Nucleus accumbens (tissue), 56 donors: ENCODE measurements at regions not wholly inside any gene's neighbourhood (a gene's known extent, or its start where the extent isn't known, plus 50 kb on each side); places are given as distances from the start of the nearest gene placed in this dataset.

ENCODE experiments used
- DNase-seq, 56 donors: peaks; one replicate each; lab custom pipeline; 2025; lab: John Stamatoyannopoulos, UW

DNA sequence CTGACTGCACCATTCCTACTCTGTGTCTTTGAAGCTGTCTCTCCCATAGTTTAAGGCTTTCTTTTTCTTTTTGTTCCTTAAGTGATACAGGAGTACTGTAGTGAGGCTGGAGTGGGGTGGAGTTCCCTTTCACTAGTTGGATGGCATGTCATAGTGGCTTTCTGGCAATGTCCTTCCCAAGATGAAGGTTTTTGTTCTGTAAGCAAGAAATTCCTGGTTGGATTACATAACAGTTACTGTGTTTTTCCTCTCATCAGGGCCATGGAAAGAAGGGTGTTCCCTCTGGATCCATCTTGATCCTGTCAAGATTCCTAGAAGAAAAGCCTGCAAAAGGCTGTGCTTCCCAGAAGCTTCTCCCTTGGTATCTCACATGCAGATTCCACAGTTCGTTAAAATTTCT lies 84.2 kb downstream of the ACKR3 start:
- no peak for DNase-seq

DNA sequence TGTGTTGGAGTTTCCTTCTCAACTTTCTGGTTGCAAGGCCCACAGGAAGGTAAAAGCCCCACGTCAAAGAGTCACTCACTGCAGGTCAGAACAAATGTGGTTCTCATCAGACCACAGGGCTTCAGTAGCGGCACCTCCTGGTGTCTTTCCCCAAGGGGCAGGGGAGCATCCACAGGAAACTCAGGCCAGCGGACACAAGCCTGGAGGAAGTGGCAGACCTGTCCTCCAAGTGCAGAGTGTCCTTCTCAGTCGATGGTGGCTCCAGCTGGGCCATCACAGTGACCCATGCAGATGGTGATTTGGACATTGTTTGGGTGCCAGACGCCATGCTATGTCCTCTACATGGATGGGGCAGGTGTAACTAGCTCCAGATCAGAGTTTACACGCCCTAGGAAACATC lies 84.9 kb downstream of the ACKR3 start:
- DNase-seq = no peak

DNA sequence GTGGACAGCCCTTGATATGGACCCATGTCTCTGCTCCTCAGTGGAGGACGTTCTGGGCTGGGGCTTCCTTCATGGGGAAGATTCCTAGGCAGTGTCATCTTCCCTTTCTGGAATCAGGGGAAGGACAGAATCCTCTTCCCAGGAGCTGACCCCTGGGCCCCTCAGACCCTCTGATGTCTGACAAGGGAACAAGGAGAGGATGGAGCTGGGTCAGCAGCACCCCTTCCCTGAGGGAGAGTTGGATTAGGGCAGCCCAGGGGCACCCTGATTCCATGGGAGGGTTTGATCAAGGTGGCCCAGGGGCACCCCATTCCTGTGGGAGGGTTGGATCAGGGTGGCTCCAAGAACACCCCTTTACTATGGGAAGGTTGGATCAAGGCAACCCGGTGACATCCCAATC lies 86.5 kb downstream of the ACKR3 start:
- DNase-seq = no peak

DNA sequence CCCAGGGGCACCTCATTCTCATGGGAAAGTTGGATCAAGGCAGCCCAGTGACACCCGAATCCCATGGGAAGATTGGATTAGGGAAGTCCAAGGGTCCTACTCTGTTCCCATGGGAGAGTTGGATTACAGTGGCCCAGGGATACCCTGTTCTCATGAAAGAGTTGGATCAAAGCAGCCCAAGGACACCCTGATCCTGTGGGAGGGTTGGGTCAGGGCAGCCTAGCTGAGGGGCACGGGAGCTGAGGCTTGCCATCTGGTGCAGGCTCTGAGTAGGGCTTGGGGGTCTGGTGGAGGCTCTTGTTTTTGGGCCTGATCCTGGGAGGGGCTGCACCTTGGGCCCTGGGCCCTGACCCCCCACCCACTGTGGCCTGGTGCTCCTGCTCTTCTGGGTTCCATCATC lies 87.1 kb downstream of the ACKR3 start:
- DNase-seq = no peak

DNA sequence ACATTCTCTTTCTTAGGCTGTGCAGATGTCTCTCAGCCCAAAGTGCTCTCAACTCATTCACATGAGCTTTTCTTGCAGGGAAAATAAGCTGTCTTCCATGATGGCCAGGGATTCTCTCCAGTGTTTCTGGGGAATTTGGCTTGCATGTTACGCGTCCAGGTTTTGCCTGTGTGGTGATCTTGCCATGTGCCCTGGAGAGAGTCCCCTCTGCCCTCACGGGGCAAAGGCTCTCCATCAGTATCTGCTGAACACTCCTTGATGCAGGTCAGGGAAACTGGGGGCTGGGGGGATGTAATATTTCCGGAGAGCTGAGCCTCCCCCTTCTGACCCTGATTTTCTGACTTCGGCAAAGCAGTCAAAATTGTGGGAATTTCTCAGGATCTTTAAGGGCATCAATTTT lies 87.6 kb downstream of the ACKR3 start:
- no peak for DNase-seq

DNA sequence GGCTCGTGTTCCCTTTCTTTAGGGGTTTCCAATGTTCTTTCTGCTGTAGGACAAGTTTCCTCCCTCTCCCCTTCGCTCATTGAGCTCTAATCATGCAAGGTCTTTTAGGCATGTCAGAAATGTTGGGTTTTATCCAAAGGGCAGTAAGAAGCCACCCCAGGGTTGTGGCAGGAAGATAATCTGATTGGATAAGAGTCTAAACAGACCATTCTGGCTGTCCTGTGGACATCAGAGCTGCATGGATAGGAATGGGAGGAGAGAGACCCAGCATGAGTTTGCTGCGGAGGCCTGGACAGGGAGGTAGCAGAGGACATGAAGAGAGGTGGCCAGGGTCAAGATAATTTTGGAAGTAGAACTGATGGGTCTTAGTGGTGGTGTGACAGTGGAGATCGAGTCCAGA lies 88.2 kb downstream of the ACKR3 start:
- DNase-seq = no peak

DNA sequence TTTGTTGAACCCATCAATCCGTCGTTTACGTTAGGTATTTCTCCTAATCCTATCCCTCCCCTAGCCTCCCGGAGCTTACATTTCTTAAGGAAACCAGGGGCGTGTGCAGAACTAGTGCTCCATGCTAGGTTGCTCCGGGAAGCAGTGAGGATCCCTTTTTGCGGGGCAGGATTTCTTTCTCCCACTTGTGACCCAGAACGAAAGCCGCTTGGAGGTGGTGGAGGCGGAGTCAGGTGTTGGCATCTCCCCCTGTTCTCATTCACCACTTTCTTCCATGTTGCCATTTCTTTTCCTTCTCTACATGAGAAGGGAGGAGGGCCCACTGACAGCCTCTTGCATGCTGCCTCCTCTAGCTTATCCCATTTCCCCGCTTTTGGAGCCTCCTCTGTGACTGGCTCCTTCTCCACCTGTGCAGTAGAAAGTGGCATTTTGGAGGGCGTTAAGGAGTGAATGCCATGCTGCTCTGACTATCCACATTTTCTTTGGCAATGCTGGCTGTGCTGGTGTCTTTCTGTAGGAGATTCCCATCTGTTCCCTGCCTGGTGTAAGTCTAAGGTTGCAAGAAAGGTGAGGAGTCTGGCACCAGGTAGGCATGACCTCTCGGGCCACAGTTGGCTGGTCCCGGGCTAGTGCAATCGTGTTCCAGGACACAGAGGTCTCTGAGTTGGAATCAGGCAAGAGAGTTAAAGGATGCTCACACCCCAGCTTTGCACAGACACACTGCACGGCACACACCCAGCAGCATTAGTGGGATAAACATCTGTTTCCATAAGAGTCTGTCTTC lies 89.5 kb downstream of the ACKR3 start:
- DNase-seq = no peak

DNA sequence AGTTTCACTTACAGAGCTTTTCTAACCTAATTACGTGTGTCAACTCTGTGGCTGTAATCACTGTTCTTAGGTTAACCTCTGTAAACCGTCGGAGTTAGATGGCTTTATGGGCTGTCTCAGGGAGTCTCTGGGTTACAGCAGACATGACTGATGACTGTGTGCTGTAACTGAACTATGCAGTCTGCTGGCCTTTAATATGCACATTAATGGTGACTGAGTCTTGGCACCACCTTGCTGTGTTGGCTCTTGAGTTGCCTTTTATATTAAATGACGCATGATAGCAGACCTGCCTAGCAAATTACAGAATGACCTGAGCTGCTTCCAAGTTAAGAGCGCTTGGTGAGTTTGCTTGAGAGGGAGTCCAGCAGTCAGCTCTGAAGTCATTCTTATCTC lies 90.1 kb downstream of the ACKR3 start:
- DNase-seq = no peak

DNA sequence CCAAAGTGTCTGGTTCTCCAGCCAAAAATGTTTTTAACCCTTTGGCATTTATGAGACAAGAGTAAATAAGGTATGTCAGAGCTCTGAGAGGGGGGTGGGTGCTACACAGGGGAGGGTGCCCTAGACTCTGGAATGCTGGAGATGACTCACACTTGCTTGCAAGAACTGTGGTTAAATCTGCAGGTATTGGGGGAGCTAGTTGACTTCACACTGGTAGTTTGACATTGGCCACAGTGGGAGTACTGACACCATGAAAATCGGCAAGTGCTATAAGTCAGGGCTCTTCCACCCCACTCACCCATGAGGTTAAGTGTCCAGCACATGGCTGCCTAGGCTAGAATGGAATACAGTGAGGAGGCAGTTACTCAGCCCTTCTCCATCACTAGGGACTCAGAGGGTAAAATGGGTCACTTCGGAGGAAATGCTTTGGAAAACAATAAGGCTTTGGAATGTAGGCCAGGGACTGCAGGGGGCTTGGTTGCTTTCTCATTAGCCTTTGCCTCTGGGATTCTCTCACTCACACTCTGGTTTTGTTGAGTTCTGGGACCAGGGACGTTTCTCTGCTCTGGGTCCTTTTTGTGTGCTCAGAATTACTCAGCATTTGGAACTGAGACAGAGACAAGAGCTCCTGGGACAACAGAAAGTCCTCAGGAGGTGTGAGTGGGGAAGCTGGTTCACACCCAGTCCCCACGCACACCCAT lies 91.6 kb downstream of the ACKR3 start:
- DNase-seq = no peak

DNA sequence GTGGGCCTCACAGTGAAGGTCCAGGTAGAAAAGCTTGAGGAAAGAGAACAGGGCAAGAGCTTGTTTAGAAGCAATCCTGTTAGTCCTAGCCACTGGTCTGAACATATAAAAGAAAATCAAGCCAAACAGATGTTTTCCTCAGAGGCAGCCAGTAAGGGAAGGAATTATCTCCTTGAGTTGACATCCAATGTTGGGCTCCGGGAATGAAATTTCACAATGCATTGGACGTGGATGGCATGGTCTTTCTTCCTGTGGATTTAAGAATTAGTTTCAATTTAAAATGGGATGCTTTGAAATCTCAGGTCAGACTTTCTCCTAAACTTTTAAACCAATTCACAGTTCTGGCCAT lies 92.1 kb downstream of the ACKR3 start:
- DNase-seq = no peak

DNA sequence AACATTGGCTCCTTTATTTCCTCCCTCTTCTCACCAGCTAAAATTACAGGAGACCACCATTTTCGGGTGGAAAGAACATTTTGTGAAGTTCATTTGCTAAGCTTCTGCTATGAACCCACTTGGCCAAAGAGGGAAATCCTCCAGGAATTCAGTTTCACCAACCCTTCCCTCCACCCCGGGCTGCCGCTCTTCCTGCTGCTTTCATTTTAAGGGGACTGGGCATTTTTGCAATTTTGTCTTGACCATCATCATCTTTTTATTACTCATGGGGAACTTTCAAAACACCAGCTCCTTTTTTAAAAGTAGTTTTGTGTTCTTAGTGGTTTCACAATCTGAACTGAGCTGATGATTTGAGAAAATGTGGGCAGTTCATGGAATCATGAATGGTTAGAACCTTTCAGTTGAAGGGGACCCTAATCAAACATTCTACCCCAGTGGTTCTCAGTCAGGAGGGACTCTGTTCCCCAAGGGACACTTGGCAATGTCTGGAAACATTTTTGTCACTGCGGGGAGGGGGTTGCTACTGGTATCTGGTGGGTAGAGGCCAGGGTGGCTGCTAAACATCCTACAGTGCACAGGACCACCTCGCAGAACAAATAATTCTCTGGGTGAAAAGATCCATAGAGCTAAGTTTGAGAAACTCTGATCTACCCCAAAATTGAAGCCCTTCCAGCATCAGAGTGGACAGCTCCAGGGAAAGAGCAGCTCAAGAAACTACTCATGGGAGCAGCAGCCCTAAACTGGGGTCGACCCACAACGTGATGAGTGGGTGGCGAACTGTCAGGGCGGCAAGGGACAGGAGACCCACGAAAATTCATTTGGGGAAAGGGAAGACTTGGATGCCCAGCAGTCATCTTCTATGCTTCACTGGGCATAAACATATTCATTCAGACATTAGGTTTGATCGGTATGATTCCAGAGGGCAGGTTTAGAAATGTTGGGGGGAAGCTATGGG lies 92.9 kb downstream of the ACKR3 start:
- DNase-seq = no peak

DNA sequence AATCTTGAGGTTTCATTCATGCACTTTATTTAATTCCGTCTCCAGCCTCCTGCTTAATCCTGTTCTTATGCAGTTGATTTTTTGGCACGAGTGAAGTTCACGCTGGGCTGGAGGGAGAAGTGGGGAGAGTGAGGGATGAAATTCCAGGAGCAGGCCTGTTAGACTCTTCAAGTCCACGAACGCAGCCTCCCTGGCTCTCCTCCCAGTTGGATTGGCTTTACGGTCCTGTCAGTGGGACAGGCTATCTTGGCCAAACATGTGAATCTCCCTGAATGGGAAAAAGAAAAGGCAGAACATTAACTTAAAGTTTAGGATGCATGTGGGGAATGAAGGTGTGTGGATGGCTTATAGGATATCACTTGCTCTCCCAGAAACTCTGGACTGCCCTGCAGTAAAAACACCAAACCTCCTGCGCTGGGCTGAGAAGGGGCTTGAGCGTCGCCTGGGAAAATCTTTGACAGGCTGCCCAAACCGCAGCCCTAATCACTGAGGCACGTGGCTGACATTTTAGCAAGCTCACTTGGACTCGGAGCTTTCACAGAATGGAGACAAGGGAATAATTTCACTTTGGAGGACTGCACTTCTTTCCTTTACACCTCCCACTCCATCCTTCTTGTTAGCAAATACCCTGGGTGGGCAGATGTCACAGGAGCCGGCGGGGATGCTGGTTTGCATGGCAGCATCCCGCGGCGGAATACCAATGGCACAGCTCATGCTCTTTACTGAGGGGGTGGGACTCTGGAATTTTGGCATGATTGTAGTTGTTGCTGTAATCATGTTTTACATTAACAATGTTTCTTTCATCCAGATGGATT lies 93.9 kb downstream of the ACKR3 start:
- DNase-seq = no peak

DNA sequence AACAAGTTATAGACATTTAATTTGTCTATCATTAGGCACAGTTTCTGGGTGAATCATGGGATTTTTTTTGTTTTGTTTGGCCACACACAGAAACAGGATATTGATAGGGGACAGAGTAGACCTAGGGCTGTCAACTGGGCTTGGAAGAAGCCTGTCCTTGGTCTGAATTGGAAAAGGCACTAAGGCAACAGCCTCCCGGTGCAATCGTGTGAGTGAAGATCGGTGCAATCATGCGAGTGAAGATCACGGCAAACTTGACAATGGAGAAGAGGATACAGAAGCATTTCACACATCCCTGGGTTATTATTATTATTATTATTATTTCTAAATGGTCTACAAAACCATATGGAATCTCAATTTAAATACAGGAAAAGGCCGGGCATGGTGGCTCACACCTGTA lies 94.5 kb downstream of the ACKR3 start:
- DNase-seq = no peak

DNA sequence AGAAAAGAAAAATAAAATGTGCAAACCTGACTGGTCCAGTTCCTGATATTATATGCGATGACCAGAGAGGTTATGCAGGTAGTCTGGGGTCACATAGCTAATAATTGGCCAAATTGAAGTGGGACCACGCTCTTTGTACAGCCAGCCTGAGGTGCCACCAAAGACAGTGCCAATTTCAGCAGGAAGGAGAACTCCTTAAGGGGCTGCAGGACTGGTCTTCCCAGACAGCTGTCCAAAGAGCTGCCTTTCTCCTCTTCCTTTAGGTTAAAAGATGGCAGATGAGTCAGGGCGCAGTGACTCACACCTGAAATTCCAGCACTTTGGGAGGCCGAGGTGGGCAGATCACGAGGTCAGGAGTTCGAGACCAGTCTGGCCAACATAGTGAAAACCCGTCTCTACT lies 95.5 kb downstream of the ACKR3 start:
- DNase-seq = no peak

DNA sequence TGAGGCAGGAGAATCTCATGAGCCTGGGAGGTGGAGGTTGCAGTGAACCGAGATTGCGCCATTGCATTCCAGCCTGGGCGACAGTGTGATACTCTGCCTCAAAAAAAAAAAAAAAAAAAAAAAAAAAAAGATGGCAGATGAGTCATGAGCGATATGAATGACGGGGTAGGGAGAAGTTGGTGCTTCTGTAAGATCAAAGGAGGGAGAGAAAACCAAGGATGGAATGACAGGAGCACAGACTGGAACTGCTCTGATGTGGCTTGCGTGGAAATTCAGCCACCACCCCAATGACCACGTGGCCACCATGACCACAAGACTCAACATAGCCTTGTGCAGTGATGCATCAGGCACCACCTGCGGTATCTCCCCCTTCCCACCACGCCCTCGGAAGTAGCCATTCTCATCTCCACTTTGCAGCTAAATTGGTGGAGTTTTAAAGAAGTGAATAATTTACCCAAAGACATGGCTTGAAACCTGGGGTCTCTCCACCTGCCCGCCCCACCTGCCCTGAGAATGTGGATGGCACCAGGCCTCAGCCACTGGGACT lies 96.0 kb downstream of the ACKR3 start:
- DNase-seq = no peak

DNA sequence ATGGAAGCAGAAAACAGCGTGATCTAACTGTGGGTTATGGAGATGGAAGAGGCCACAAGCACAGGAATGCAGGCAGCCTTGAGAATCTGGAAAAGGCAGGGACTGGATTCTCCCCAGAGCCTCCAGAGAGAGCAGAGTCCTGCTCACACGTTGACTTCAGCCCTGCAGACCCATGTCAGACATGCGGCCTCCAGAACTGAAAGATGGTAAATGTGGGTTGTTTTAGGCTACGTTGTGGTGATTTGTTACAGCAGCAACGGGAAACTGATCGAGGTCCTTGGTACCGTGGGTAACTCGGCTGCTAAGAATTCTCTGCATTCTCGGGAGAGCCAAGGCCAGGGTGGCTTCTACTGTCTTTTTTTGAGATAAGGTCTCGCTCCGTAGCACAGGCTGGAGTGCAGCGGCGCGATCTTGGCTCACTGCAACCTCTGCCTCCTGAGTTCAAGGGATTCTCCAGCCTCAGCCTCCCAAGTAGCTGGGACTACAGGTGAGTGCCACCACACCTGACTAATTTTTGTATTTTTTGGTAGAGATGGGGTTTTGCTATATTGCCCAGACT lies 97.1 kb downstream of the ACKR3 start:
- DNase-seq = no peak

DNA sequence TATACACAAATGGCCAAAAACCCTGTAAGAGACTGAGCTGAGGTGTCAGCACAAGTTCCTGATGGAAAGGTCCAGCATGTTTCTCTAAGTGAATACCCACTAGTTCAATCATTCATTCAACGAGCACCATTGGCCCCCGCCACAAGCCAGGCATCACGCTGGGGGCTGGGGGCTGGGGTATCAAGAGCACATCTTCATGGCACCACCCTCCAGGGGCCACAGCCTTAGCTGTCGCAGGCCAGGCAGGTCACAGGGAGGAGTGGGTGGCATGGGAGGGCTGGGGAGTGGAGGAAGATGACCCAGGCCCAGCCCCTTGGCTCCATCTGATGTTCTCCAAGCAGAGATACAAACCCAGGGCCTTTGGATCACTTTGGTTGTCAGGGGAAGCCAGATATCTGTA lies 97.9 kb downstream of the ACKR3 start:
- no peak for DNase-seq

DNA sequence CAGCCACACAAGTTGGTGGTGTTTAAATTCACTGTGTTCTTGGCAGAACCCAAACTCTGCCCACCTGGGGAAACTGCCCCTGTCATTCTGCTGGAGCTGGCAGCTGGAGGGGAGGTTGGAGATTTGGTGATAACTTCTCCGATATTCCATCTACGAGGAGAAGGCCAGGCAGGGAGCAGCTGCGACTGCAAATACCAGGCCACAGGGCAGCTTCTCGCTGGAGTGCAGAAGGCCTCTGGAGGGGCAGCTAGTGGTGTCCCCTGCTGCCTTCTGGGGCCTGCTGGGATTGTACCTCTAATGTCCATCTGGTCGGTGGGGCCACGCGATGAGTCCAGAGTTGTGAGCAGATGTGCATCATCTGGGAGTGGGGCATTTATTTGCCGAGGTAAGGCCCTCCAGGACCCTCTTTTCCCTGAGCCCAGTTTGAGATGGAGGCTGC lies 98.9 kb downstream of the ACKR3 start:
- DNase-seq = no peak

DNA sequence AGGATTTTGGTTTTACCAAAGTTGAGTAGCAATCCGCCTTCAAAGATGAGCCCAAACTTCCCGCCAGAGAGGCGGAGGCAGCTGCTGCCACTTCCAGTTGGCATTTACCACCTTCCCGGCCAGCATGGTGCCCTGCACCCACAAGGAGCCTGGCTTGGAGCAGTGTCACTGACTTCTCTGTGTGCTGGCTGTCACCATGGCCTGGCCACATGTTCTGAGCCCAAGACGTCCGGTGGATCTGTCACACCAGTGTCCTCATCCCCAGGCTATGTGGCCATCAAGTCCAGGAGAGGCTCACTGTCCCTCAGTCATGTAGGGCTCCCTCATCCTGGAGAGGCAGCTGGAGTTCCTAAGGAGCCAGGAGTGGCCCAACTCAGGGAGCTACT lies 100.6 kb downstream of the ACKR3 start:
- DNase-seq = peak in 21 of 56 donors; percentile 8 to 68 (median 39)
